GM19043 (cell line): ENCODE measurements at regions not wholly inside any gene's neighbourhood (a gene's known extent, or its start where the extent isn't known, plus 50 kb on each side); places are given as distances from the start of the nearest gene placed in this dataset.
"Not testable (repeated sequence)": the region's sequence is repeated elsewhere in the genome, so short reads cannot be mapped to it uniquely, and the experiment has no call there.

Experiments used
- ATAC-seq: cut with Tn5 transposase; IDR thresholded peaks from one replicate; pipeline ENCODE4 v1.9.1; 2021; ENCODE audit warnings: low read depth; ENCODE audit not compliant: unreplicated experiment

- no peak for ATAC-seq
Measured at GRCh38 chr10:78441694-78442093, 408.0 kb downstream of the RPS24 start.

GRCh38 chr10:78442836-78443550 lies 409.3 kb downstream of the RPS24 start:
- no peak for ATAC-seq

GRCh38 chr10:78443900-78444571 lies 410.4 kb downstream of the RPS24 start:
- ATAC-seq = no peak

- not testable (repeated sequence) for ATAC-seq
Measured at GRCh38 chr10:78444741-78445140, 411.1 kb downstream of the RPS24 start.

GRCh38 chr10:78445308-78445707 lies 411.6 kb downstream of the RPS24 start:
- ATAC-seq = no peak

- ATAC-seq = no peak
Measured at GRCh38 chr10:78448470-78448869, 414.8 kb downstream of the RPS24 start.

GRCh38 chr10:78448994-78449418 lies 415.3 kb downstream of the RPS24 start:
- ATAC-seq = no peak

GRCh38 chr10:78449554-78449953 lies 415.9 kb downstream of the RPS24 start:
- no peak for ATAC-seq

- no peak for ATAC-seq
Measured at GRCh38 chr10:78450239-78450638, 416.6 kb downstream of the RPS24 start.

GRCh38 chr10:78450807-78451485 lies 417.3 kb downstream of the RPS24 start:
- ATAC-seq = no peak

- no peak for ATAC-seq
Measured at GRCh38 chr10:78451592-78451991, 417.9 kb downstream of the RPS24 start.

GRCh38 chr10:78454123-78454645 lies 420.5 kb downstream of the RPS24 start:
- ATAC-seq = no peak

- ATAC-seq = no peak
Measured at GRCh38 chr10:78455236-78455635, 421.6 kb downstream of the RPS24 start.

- no peak for ATAC-seq
Measured at GRCh38 chr10:78455811-78456210, 422.1 kb downstream of the RPS24 start.

GRCh38 chr10:78456649-78457400 lies 423.2 kb downstream of the RPS24 start:
- no peak for ATAC-seq

GRCh38 chr10:78457804-78458482 lies 424.3 kb downstream of the RPS24 start:
- no peak for ATAC-seq

- no peak for ATAC-seq
Measured at GRCh38 chr10:78458983-78459638, 425.4 kb downstream of the RPS24 start.

- ATAC-seq = no peak
Measured at GRCh38 chr10:78459639-78460037, 426.0 kb downstream of the RPS24 start.

GRCh38 chr10:78460204-78460603 lies 426.5 kb downstream of the RPS24 start:
- ATAC-seq = no peak

GRCh38 chr10:78461333-78461732 lies 427.7 kb downstream of the RPS24 start:
- no peak for ATAC-seq
